GM18526 (cell line): ENCODE measurements at regions not wholly inside any gene's neighbourhood (a gene's known extent, or its start where the extent isn't known, plus 50 kb on each side); places are given as distances from the start of the nearest gene placed in this dataset.

Experiments
- POLR2A ChIP-seq: IDR thresholded peaks from 3 replicates; pipeline ENCODE4 v1.6.1; 2011; ENCODE audit not compliant: insufficient read length; ENCODE audit errors: extremely low read depth

- no peak for TF ChIP-seq POLR2A
Observed at GRCh38 chr3:178434206-178434805, 101.9 kb upstream of the KCNMB2 start.

- no peak for TF ChIP-seq POLR2A
Observed at GRCh38 chr3:178435575-178435974, 100.7 kb upstream of the KCNMB2 start.

- TF ChIP-seq POLR2A, result no peak
Observed at GRCh38 chr3:178436773-178437172, 99.5 kb upstream of the KCNMB2 start.

- TF ChIP-seq POLR2A, result no peak
Observed at GRCh38 chr3:178437236-178437635, 99.0 kb upstream of the KCNMB2 start.

GRCh38 chr3:178439504-178439903, 96.7 kb upstream of the KCNMB2 start:
- no peak for TF ChIP-seq POLR2A

GRCh38 chr3:178440043-178440442, 96.2 kb upstream of the KCNMB2 start:
- no peak for TF ChIP-seq POLR2A

- TF ChIP-seq POLR2A, result no peak
Observed at GRCh38 chr3:178443634-178444033, 92.6 kb upstream of the KCNMB2 start.

GRCh38 chr3:178445139-178445538, 91.1 kb upstream of the KCNMB2 start:
- no peak for TF ChIP-seq POLR2A

GRCh38 chr3:178446059-178446458, 90.2 kb upstream of the KCNMB2 start:
- no peak for TF ChIP-seq POLR2A

- TF ChIP-seq POLR2A, result no peak
Observed at GRCh38 chr3:178450476-178450875, 85.8 kb upstream of the KCNMB2 start.

GRCh38 chr3:178451799-178452198, 84.4 kb upstream of the KCNMB2 start:
- TF ChIP-seq POLR2A, result no peak

- no peak for TF ChIP-seq POLR2A
Observed at GRCh38 chr3:178454726-178455125, 81.5 kb upstream of the KCNMB2 start.

- TF ChIP-seq POLR2A, result no peak
Observed at GRCh38 chr3:178455226-178455625, 81.0 kb upstream of the KCNMB2 start.

GRCh38 chr3:178455946-178456345, 80.3 kb upstream of the KCNMB2 start:
- TF ChIP-seq POLR2A, result no peak

GRCh38 chr3:178456621-178457285, 79.5 kb upstream of the KCNMB2 start:
- no peak for TF ChIP-seq POLR2A

- no peak for TF ChIP-seq POLR2A
Observed at GRCh38 chr3:178457511-178457910, 78.7 kb upstream of the KCNMB2 start.
